GM18498 (cell line): ENCODE measurements at regions not wholly inside any gene's neighbourhood (a gene's known extent, or its start where the extent isn't known, plus 50 kb on each side); places are given as distances from the start of the nearest gene placed in this dataset.

ENCODE experiments used
- ATAC-seq: cut with Tn5 transposase; IDR thresholded peaks from one replicate; pipeline ENCODE4 v1.9.1; 2021; ENCODE audit warnings: mild to moderate bottlenecking, moderate library complexity; ENCODE audit not compliant: unreplicated experiment

GRCh38 chr1:115425442-115425841, 87.4 kb upstream of the NGF start:
- no peak for ATAC-seq

GRCh38 chr1:115423776-115424175, 85.7 kb upstream of the NGF start:
- no peak for ATAC-seq

- ATAC-seq = no peak
Measured at GRCh38 chr1:115419571-115419970, 81.5 kb upstream of the NGF start.

DNA sequence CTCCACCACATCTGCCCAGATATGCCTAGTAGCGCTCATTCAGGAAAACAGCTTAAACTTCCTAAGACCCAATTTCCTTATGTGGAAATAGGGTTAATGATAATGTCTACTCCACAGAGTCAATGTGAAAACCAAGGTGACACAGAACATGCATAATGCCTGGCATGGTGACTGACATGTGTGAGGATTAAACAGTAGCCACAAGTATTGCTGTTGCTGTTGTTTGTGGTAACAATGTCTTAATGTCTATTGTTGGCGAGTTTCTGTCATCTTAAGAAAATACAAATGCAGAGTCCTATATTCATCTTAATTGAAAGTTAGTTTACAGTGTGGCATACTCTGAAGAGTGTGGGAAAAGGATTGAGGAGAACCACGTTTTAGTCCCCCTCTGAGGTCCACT, 75.6 kb upstream of the NGF start:
- no peak for ATAC-seq

GRCh38 chr1:115413208-115413607, 75.2 kb upstream of the NGF start:
- ATAC-seq = no peak

GRCh38 chr1:115412733-115413132, 74.7 kb upstream of the NGF start:
- no peak for ATAC-seq

GRCh38 chr1:115412286-115412685, 74.2 kb upstream of the NGF start:
- ATAC-seq = no peak

DNA sequence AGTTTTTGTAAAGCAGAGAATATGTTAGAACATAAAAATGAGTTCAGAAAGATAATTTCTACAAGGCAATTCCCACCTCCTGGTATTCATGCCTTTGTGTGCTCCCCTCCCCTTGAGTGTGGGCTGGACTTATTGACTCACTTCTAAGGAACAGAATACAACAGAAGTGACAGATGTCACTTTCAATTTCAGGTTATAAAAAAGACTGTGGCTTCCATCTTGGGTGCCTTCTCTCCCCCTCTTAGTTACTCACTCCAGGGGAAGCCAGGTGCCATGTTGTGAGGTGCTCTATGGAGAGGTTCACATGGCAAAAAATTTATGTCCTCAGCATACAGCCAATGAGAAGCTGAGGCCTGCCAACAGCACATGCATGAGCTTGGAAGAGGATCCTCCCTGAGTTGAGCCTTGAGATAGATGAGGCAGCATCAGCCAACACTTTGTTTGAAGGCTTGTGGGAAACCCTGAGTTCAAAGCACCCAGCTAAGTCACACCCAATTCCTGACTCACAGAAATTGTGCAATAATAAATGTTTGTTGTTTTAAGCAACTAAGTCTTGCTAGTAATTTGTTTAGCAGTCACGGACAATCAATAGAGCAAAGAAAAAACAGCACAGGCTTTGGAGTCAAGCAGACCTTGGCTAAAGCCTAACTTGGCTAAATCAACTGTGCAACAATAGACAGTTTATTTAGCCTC, 73.5 kb upstream of the NGF start:
- ATAC-seq = no peak

GRCh38 chr1:115409094-115410015, 71.3 kb upstream of the NGF start:
- ATAC-seq = no peak

- ATAC-seq = no peak
Measured at GRCh38 chr1:115408533-115408932, 70.5 kb upstream of the NGF start.

DNA sequence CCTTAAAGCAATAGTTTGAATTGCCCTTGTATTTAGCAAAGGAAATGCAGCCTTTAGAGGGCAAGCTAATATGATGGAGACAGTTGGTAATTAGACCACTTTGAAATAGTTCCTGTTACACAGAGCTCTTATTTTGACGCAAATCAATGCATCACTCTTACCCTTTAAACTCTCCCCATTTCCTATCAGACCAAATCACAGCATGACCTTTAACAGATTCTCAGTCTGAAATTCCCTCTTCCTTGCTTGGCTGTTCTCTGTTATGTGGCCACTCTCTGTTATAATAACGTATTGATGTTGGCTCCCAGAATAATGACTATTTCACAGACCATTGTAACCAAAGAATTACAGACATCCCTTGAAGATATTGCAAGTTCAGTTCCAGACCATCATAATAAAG, 66.9 kb upstream of the NGF start:
- no peak for ATAC-seq

GRCh38 chr1:115402753-115403184, 64.7 kb upstream of the NGF start:
- no peak for ATAC-seq

GRCh38 chr1:115401676-115402075, 63.6 kb upstream of the NGF start:
- no peak for ATAC-seq

DNA sequence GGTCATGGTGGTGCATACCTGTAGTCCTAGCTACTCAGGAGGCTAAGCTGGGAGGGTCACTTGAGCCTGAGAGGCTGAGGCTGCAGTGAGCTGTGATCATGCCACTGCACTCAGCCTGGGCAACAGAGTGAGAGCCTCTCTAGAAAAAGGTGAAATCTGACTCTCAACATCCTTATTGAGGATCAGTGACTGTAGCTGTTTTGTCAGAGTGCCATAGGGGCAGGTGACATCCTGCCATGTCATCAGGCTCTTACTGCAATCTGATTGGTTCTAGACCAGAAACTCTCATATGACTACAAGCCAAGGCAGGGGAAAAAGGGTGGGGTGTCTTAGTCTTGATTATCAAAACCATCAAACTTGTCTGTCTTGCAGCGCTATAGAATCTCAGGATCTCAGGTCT, 62.8 kb upstream of the NGF start:
- ATAC-seq = no peak

DNA sequence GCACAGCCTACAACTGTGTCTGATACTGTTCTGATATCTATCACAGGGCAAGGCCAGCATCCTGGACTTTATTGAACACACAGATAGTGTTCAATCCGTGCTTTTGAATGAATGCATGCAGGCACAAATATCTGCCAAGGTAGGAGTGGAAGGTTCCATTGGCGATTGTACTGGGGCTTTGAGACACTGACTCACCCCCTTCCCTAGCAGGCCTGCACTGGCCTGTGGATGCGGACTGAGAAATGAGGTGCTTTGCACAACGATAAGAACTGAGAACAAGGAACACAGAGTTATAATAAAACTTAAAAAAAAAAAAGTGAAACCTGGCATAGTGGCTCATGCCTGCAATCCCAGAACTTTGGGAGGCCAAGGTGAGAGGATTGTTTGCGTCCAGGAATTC, 62.4 kb upstream of the NGF start:
- ATAC-seq = no peak

DNA sequence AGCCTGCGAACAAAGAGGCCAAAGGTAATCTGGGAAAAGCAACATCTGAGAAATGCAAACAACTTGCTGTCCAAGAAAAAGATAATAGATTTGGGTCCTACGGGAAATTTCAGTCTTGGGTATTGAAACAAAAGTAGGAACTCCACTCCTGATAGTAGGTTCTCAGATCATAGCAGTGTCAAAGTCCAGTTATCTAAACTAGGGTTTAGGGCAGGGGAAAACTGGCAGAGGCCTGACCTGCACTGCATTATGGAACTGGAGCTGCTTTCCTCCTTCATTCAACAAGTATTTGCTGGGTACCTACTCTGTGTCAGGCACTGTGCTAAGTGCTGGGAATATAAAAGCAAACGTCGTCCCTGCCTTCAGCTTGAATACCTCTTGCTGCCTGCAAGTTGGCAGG, 60.7 kb upstream of the NGF start:
- no peak for ATAC-seq
